Body of pancreas (tissue), 4 donors: ENCODE measurements at regions not wholly inside any gene's neighbourhood (a gene's known extent, or its start where the extent isn't known, plus 50 kb on each side); places are given as distances from the start of the nearest gene placed in this dataset.

Experiments used
- CTCF ChIP-seq, 7 experiments: fragments of 450-650 bp in 4 of 7; fragments of 200-600 bp in 3 of 7; sonication (generic) in 3 of 7; IDR thresholded peaks; one replicate each; pipeline ENCODE4 v1.5.1; 2016 to 2019; ENCODE audit warnings: antibody characterized with exemption in 7 of 7
- POLR2A ChIP-seq, 3 donors: fragments of 450-650 bp; IDR thresholded peaks; one replicate each; pipeline ENCODE4 v1.6.1; 2016; ENCODE audit warnings: antibody characterized with exemption in 3 of 3, mild to moderate bottlenecking in 2 of 3

- TF ChIP-seq POLR2A (IDR thresholded peaks at IDR 0.05) (no peak), CTCF (IDR thresholded peaks at IDR 0.05) (no peak)
Observed at GRCh38 chr5:125579182-125579581, 832.7 kb upstream of the ZNF608 start.
